Epithelial cell of proximal tubule (primary cell): ENCODE measurements at regions not wholly inside any gene's neighbourhood (a gene's known extent, or its start where the extent isn't known, plus 50 kb on each side); places are given as distances from the start of the nearest gene placed in this dataset.

Experiments
- DNase-seq: peaks from one replicate; pipeline ENCODE4 v3.0.0-alpha.2; 2011; ENCODE audit warnings: low read depth
- H3K4me3 ChIP-seq: 2 replicates; pipeline ENCODE4 v1.5.1; 2011; ENCODE audit warnings: low read depth, mild to moderate bottlenecking, low read length
- TF ChIP-seq, protein P1 (sequence below): conservative IDR thresholded peaks from 2 replicates; pipeline ENCODE4 v1.5.1; 2012; ENCODE audit warnings: low read depth, mild to moderate bottlenecking, low read length

DNA sequence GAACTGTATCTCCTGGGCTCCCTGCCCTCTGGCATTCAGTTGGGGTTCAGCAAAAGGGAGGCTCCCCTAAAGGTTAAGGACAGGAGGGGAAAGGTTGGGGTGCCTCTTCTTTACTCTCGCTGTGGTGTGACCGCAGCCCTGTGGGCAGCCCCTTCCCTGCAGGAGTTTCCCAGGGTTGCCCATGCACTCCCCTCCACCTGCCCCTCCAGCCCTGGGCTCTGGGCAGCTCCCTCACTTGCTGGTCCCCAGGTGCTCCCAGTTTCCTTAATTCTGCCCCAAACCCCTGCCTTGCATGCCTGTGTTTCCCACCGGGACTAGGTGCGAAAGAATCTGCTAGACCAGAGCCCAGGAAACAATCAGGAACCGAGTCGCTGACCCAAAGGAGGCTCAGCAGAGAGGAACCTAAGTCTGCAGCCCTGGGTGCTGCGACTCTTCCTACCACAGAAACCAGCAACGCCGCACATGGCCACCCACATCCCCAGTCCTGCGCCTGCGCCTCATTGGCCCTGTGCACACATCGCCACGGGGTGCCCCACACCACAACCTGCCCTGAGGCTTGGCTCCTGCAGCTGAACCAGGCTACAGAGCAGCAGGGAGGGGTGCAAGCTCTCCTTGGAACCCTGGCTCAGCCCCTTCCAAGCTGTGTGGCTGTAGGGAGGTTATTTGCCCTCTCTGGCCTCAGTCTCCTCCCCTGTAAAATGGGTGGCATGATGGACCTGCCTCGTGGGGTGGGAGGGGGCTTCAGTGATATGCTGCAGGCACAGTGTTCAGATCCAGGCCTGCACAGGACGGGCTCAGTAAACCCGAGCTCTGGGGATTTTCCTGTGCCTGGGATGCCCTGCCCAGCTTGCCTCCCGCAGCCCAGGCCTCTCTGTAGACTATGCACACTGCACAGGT is 487.6 kb downstream of the PREX1 start:
- TF ChIP-seq, protein P1, sequence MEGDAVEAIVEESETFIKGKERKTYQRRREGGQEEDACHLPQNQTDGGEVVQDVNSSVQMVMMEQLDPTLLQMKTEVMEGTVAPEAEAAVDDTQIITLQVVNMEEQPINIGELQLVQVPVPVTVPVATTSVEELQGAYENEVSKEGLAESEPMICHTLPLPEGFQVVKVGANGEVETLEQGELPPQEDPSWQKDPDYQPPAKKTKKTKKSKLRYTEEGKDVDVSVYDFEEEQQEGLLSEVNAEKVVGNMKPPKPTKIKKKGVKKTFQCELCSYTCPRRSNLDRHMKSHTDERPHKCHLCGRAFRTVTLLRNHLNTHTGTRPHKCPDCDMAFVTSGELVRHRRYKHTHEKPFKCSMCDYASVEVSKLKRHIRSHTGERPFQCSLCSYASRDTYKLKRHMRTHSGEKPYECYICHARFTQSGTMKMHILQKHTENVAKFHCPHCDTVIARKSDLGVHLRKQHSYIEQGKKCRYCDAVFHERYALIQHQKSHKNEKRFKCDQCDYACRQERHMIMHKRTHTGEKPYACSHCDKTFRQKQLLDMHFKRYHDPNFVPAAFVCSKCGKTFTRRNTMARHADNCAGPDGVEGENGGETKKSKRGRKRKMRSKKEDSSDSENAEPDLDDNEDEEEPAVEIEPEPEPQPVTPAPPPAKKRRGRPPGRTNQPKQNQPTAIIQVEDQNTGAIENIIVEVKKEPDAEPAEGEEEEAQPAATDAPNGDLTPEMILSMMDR = no peak
- H3K4me3 ChIP-seq = no peak overlapping the region
- no peak for DNase-seq

DNA sequence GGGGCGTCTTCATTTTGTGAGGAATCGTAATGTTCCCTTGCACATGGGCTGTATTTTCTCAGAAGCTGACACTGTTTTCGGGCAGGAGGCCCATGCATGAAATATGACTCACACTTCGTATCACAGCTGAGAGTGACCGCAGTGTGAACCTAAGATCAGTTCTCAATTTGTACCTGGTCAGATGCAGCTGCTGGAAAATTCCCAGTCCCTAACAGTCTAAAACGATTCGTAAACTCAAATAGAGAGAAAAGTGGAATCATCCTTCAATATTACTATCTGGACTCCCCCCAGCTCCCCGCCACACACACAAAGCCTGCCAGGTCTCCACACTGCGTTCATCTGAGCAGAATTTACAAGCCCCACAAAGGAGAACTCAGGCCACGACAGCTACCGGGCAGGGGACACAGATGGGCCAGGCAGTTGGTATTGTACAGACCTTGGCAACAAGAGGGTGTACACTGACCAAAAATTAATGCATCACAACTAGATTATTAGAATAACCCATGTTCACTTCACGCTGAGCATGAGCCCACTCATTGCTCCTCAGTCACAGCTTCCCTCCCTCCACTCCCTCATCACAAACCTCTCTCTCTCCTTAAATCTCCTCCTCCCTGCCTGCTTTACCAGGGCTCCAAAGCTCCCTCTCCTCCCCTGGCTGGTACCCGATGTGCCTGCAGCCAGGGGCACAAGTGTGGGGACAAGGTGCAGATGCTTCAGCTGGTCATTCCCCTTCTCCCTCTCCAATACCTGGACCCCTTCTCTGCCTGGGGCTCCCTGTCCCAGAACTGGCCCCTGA is 488.4 kb downstream of the PREX1 start:
- peak; percentile 19 for DNase-seq
- TF ChIP-seq, protein P1 = no peak
- no peak overlapping the region for H3K4me3 ChIP-seq

DNA sequence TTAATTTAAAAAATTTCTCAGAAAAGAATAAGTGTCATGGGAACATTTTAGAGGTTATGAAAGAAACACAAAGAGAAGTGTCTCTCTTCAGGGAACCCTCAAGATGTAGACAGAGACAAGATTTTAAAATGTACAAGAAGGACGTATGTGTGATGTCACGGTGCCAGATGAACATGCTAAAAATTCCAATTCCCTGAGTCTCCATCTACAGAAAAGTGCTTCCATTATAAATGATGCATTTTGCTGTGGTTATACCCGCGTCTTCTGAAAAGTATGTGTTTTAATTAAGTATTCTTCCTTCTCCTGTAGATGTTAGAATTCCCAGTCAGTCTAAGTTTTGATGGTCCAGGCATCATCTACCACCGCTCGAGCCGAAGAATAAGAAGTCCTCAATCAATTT is 489.1 kb downstream of the PREX1 start:
- no peak for DNase-seq
- H3K4me3 ChIP-seq = no peak overlapping the region
- TF ChIP-seq, protein P1 = no peak

DNA sequence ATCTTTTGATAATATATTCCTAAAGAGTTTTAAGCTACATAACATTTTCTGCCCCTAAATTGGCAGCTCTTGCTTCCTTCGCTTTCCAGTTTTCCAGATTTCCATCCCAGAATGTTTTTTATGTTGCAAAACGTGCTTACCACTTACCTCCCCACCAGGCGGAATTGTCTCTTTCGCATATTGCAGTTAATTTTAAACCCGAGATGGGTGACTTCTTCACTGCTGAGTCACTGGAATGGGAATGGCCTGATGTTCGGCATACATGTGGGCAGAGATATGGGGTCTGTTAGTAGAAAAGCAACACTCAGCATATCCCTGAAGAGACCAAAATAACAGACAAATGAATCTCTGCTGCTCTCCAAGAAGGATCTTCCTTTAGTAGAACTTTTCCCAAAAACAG is 491.2 kb downstream of the PREX1 start:
- TF ChIP-seq, protein P1 = peak; percentile 20
- no peak overlapping the region for H3K4me3 ChIP-seq
- peak; percentile 20 for DNase-seq

DNA sequence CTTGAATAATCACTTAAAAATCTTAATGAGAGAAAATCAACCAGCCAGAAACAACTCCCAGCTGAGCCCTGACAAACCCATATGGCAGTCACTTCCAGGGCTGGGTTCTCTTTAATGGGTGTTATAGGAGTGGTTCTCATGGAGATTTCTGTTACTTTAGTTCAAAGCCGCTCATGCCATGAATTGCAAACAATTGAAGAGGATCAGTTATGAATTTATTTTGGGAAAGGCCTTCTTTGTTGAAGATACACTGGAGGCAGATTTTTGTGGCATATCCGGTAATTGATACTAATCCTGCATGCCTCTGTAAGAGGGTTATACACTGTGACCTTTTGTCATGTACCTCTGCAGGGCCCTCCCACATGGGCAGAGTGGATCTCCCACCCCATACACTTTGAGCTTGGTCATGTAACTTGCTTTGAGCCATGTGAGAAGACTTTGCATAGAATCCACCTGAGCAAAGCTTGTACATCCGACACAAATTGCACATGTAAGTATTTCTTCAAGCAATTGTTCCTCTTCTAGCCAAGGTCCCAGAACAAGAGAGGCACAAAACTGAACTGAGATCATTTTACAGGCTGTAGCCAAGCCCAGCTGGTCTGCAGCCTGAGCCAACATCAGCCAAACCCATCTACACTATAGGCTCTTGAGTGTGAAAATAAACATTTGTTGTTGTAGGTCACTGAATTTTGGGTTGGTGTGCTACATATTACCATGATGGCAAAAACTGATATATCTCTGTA is 492.3 kb downstream of the PREX1 start:
- DNase-seq = no peak
- TF ChIP-seq, protein P1 = no peak
- H3K4me3 ChIP-seq = no peak overlapping the region

DNA sequence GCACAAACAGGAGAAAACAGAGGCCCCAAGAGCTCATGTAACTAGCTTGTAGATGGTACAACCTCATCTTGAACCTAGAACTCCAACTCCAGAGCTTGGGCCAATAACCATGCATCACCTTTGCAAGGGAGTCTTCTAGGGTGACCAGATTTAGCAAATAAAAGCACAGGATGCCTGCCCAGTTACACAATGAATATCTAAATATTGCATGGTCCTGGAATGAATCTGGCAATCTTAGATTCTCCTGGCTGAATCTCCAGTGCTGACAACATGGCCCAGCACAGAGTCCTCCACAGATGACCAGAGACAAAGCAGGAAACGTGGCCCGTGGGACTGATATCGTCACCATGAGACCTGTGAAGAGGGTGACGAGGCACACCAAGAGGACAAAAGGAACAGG is 494.1 kb downstream of the PREX1 start:
- TF ChIP-seq, protein P1 = no peak
- H3K4me3 ChIP-seq = no peak overlapping the region
- no peak for DNase-seq
